ENCODE measurements at regions not wholly inside any gene's neighbourhood (a gene's known extent, or its start where the extent isn't known, plus 50 kb on each side); places are given as distances from the start of the nearest gene placed in this dataset.
"Not testable (repeated sequence)": the region's sequence is repeated elsewhere in the genome, so short reads cannot be mapped to it uniquely, and the experiment has no call there.

DNA sequence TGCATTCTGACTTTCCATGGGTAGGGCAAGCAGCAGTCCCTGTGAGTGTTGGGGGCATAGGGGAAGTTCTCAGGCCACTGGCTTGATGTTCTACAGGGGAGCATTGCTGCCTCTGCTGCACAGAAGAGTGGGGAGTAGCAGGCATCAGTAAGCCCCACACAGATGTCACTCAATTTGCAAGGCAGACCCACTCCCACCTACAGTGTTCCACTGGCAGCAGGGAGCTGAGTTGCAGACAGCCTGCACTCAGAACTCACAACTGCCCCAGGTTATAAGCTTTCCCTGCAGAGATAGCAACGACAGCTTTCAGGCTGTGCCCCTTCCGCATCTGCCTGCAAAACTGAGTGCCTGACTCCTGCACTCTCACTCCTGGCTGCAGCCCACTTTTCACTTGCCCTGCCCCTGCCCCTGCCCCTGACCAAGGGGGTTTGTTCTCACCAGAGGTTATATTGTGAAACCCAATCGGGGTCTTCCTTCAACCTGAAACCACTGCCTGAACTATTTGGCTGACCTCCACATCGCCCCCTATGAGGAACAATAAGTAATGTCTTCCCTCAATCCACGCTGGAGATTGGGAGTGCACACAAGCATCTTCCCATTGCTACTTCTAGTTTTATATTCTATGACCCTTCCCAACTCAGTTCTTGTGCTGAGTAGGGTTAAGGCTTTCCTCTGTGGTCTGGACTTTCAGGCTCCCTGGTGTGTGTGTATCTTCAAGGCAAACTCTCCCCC is 227.4 kb upstream of the CXorf51B start:
- no peak for DNase-seq (ENCODE audit: low spot score)

DNA sequence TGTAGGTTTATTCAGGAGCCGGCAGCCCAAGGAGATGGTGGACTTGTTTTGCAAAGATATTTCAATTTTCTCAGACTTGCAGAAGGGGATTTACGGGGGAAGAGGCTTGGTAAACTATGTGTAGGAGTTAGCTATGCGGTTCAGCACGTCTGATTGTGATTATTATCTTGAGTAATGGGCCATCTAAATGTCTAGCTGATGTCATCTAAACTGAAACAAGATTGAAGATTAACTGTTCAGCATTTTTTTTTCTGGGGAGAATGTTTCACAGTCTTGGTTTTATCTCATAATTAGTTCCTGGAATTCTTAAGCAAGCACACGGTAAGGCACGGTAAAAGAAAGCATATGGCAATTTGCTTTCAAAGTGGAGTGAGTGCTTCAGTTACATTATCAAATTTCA is 207.3 kb upstream of the CXorf51B start:
- peak; percentile 37 for DNase-seq (ENCODE audit: low spot score)

DNA sequence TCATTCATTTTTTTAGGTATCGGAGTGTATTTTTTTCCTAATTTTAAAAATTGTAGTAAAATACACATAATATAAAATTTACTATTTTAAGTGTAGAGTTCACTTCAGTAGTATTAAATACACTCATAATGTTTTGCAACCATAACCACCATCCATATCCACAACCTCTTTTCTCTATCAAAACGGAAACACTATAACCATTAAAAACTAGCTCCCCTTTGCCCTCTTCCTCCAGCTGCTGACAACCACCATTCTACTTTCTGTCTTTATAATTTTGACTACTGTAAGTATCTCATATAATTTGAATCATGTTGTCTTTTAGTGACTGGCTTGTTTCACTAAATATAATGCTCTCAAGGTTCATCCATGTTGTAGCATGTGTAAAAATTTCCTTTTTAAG is 205.4 kb upstream of the CXorf51B start:
- no peak for DNase-seq (ENCODE audit: low spot score)

- DNase-seq (ENCODE audit: low spot score) = peak; percentile 36
Measured at GRCh38 chrX:146614663-146615478, 194.7 kb upstream of the CXorf51B start.

DNA sequence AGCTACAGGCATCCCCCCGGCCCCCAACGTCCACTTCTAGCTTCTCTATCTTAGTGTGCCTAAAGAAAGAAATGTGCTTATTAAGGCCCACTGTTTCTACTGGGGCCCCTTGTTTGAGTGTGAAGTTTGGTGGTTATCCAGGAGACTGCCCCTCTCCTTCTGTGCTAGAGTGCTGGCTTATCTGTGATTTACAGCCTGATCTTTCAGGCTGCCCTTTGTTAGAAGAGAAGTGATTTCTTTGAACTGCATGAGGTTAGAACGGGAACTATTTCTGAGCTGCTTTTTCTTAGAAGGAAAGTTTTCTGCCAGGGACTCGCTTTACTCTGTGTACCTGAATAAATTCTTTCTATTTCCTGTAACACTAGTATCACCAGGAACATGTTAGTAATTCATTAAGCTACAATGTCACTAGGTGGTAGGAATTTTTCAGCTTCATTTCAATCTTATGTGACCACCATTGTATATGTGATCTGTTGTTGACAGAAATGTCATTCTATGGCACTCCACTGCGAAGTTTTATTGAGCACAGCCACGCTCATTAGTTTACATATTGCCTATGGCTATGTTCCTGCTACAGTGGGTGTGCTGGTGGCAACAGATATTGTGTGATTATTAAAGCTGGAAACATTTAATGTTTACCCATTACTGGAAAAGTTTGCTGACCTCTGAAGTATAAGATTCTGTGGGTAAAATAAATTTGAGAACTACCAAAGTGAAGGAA is 193.8 kb upstream of the CXorf51B start:
- DNase-seq (ENCODE audit: low spot score) = peak; percentile 49

DNA sequence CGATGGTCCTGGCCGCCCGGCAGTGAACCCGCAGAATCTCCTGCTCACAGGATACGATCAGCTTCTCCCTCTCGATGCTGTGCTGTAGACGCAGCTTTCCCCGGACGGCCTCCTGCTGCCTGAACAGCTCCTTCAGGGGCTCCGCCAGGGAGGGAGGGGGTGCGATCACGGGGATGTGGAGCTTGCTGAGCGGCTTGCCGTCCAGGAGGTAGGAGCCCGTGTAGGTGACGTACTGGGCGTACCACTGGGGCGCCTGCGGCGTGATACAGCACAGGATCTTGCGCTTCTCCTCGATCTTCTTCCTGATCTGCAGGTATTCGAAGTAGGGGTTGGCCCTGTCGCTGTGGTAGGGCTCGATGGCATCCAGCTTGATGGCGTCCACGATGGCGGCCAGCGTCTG is 189.6 kb upstream of the CXorf51B start:
- not testable (repeated sequence) for DNase-seq (ENCODE audit: low spot score)

- no peak for DNase-seq (ENCODE audit: low spot score)
Measured at GRCh38 chrX:146658379-146658778, 151.2 kb upstream of the CXorf51B start.

DNA sequence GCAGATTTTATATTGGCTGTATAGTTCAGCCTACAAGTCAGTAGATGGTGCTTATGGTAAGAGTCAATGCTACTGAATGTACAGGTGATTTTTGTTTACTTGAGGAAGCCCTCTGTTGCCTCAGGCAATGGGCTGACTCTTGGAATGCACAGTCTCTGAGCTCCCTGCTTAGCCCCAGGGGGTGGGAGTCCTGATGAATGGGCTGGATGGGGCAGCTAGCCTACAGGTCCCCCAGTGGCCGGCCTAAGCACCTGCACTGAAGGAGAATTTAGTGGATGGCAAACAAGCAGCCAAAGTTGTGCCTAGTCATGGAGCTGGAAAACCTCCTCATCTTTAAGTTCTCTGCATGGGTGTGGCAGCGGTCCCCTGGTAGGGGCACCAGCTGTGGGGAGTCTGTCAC is 101.8 kb upstream of the CXorf51B start:
- DNase-seq (ENCODE audit: low spot score) = no peak

DNA sequence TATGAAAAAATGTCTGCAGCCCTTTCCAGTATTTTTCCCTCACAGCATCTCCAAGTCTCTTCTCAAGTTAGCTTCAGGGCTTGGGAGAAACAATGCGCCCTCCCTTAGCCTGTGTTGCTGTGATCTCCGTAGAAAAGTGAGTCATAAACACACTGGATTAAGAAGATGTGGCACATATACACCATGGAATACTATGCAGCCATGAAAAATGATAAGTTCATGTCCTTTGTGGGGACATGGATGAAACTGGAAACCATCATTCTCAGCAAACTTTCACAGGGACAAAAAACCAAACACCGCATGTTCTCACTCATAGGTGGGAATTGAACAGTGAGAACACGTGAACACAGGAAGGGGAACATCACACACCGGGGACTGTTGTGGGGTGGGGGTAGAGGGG is 100.7 kb upstream of the CXorf51B start:
- DNase-seq (ENCODE audit: low spot score) = not testable (repeated sequence)

DNA sequence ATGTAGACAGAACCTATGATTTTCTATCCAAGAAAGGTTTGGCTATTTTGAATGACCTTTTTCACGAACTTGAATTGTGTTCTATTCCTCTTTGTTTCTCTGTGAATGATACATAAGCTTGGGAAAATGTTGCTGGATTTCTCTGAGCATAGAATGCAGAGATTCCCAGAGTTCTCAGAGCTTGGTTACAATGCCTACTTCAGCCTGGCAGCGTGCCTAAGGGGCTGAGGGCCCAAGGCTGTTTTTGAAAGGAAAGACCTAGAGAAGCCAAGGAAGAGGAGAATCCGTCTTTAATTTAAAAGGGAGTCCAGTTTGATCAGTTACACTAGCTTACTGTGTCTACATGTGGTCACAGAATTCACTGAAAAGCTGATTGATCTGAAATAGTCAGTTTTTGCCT is 55.3 kb upstream of the CXorf51B start:
- DNase-seq (ENCODE audit: low spot score) = no peak

DNA sequence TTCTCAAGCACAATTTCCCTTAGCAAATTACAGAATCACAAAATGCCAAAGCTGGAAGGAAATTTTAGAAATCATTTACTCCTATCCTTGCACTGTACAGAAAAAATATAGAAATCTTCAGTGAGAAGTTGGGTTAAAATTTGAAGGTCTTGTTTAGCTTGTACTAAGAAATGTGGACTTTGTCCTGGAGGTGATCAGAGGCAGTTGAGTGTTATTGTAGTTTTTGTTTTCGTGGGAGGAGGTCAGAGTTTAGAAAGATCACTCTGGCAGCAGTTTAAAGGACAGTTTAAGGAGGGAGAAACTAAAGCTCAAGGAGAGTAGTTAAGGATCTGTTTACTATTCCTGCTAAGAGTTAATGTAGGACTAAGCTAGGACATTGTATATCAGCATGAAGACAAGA is 54.4 kb upstream of the CXorf51B start:
- DNase-seq (ENCODE audit: low spot score) = no peak
